ENCODE measurements at regions not wholly inside any gene's neighbourhood (a gene's known extent, or its start where the extent isn't known, plus 50 kb on each side); places are given as distances from the start of the nearest gene placed in this dataset.
"Not testable (repeated sequence)": the region's sequence is repeated elsewhere in the genome, so short reads cannot be mapped to it uniquely, and the experiment has no call there.

GRCh38 chr10:51014680-51015389, 59.5 kb upstream of the PRKG1 start:
- no peak overlapping the region for H3K27ac Mint-ChIP-seq
- peaks cover 5% of the 10 kb centered on the region for H3K27me3 Mint-ChIP-seq (ENCODE audit: insufficient read depth)
- no peak for DNase-seq
- no peak overlapping the region for H3K4me3 Mint-ChIP-seq
- peaks cover 14% of the 10 kb centered on the region; the same call in 1 of the 2 replicates for H3K4me1 Mint-ChIP-seq (ENCODE audit: low read depth)
- no peaks in the 10 kb centered on the region for H3K9me3 Mint-ChIP-seq
- no peak for TF ChIP-seq CTCF (IDR thresholded peaks at IDR 0.05)
- H3K36me3 Mint-ChIP-seq (ENCODE audit: low read depth), result no peaks in the 10 kb centered on the region; the same call in 1 of the 2 replicates

GRCh38 chr10:51015390-51015754, 58.9 kb upstream of the PRKG1 start:
- H3K27ac Mint-ChIP-seq; H3K4me3 Mint-ChIP-seq; DNase-seq; H3K27me3 Mint-ChIP-seq (ENCODE audit: insufficient read depth); H3K36me3 Mint-ChIP-seq (ENCODE audit: low read depth); H3K9me3 Mint-ChIP-seq: not testable (repeated sequence)
- peaks cover 14% of the 10 kb centered on the region; the same call in 1 of the 2 replicates for H3K4me1 Mint-ChIP-seq (ENCODE audit: low read depth)

GRCh38 chr10:51020200-51020599, 54.1 kb upstream of the PRKG1 start:
- H3K27me3 Mint-ChIP-seq (ENCODE audit: insufficient read depth), result peaks cover 1% of the 10 kb centered on the region
- no peaks in the 10 kb centered on the region for H3K9me3 Mint-ChIP-seq
- DNase-seq, result no peak
- H3K27ac Mint-ChIP-seq, result no peak overlapping the region
- no peak for TF ChIP-seq CTCF (IDR thresholded peaks at IDR 0.05)
- H3K36me3 Mint-ChIP-seq (ENCODE audit: low read depth), result no peaks in the 10 kb centered on the region
- no peak overlapping the region for H3K4me3 Mint-ChIP-seq
- peaks cover 7% of the 10 kb centered on the region; the same call in 1 of the 2 replicates for H3K4me1 Mint-ChIP-seq (ENCODE audit: low read depth)

- H3K9me3 Mint-ChIP-seq, result no peaks in the 10 kb centered on the region
- no peak overlapping the region for H3K4me3 Mint-ChIP-seq
- peaks cover 5% of the 10 kb centered on the region; the same call in 1 of the 2 replicates for H3K4me1 Mint-ChIP-seq (ENCODE audit: low read depth)
- TF ChIP-seq CTCF (IDR thresholded peaks at IDR 0.05), result no peak
- no peak overlapping the region for H3K27ac Mint-ChIP-seq
- no peak for DNase-seq
- no peaks in the 10 kb centered on the region for H3K36me3 Mint-ChIP-seq (ENCODE audit: low read depth)
- H3K27me3 Mint-ChIP-seq (ENCODE audit: insufficient read depth), result peaks cover 1% of the 10 kb centered on the region
These were observed 51.2 kb upstream of the PRKG1 start for GRCh38 chr10:51022933-51023585.

- H3K27ac Mint-ChIP-seq, result no peak overlapping the region
- peaks cover 1% of the 10 kb centered on the region for H3K27me3 Mint-ChIP-seq (ENCODE audit: insufficient read depth)
- no peaks in the 10 kb centered on the region for H3K9me3 Mint-ChIP-seq
- H3K4me1 Mint-ChIP-seq (ENCODE audit: low read depth), result peaks cover 11% of the 10 kb centered on the region
- TF ChIP-seq CTCF (IDR thresholded peaks at IDR 0.05), result no peak
- no peak overlapping the region for H3K4me3 Mint-ChIP-seq
- no peak for DNase-seq
- H3K36me3 Mint-ChIP-seq (ENCODE audit: low read depth), result no peaks in the 10 kb centered on the region
These were observed 50.7 kb upstream of the PRKG1 start for GRCh38 chr10:51023636-51024035.
